ENCODE measurements at regions not wholly inside any gene's neighbourhood (a gene's known extent, or its start where the extent isn't known, plus 50 kb on each side); places are given as distances from the start of the nearest gene placed in this dataset.

DNA sequence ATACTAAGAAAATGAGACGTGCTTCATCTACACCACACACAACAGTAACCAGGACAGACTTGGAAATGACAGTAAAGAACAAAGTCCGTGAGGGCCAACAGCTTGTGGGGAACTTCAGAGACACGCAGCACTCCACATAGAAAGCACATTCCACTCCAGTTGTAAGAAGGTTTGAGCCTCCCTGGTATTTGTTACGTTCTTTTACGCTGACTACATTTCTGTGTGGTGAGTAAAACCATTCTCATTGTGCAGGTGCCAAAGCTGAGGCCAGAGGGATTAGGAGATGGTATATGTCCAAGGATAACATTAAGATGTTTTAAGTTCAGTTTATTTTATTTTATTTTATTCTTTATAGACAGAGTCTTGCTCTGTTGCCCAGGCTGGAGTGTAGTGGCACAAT, 1189.9 kb downstream of the UQCRFS1 start:
- no peak for DNase-seq (ENCODE audit: low spot score)

DNA sequence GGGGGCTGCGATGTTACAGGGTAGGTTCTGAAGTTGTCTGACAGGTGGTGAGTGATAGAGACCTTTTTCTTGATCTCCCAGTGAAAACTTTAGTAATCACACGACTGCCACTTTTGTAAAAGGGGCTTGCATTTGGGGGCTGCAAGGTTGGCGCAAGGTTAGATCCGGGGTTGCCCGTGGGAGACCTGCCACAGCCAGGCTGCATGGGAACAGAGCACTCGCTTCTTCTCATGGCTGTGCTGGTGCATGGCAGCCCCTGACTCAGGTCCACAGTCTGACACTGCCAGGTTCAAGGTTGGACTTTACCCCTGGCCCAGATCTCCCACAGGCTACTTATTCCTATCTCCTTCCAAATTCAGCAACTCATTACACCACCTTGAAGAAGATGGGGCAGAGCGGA, 1190.4 kb downstream of the UQCRFS1 start:
- no peak for DNase-seq (ENCODE audit: low spot score)

DNA sequence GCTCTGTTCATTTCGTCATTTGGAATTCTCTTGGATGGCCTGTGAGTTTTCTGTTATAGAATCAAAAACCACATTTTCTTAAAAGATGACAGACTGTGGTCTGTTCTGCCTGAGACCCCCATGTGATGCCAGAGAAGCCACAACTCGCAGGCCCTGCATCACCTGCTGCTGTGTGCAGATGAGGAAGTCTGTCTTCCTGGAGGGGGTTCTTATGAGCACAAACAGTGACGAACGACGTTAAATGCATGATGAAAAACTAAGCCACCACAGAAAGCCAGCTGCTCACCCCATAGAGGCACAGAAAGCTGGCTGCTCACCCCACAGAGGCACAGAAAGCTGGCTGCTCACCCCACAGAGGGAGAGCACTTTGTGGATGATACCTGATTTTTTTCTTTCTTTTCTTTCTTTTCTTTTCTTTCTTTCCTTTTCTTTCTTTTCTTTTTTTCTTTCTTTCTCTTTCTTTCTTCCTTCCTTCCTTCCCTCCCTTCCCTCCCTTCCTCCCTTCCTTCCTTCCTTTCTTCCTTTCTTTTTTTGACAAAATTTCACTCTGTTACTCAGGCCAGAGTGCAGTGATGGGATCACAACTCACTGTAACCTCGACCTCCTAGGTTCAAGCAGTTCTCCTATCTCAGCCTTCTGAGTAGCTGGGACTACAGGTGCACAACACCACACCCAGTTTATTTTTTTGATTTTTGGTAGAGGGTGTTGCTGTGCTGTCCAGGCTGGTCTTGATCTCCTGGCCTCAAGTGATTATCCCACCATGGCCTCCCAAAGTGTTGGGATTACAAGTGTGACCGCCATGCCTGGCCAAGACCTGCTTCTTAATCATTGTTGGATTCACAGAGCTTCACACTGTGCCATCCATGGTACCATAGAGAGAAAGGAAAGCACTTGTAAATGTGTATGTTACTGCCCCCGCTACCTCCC, 1191.4 kb downstream of the UQCRFS1 start:
- DNase-seq (ENCODE audit: low spot score): no peak

- no peak for DNase-seq (ENCODE audit: low spot score)
Observed at GRCh38 chr19:28020619-28021258, 1192.2 kb downstream of the UQCRFS1 start.

GRCh38 chr19:28019901-28020300, 1193.0 kb downstream of the UQCRFS1 start:
- no peak for DNase-seq (ENCODE audit: low spot score)

DNA sequence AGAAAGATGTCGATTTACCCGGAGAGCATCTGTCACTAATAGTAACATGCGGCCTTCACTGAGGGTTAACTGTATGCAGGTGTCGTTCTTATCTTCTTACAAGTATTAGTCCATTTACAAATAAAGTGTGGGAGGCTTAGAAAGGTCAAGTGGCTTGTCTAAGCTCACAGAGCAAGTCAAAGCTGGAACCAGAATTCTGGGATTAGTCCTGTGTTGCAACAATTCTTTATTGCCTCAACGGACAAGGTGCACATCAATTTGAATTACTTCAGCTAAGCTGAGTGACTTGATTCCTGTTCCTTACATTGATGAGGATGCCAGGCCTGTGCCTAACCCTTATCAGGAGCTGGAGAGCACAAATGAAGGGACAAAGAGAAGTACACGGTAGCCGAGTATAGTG, 1193.6 kb downstream of the UQCRFS1 start:
- no peak for DNase-seq (ENCODE audit: low spot score)

GRCh38 chr19:28018499-28018898, 1194.5 kb downstream of the UQCRFS1 start:
- no peak for DNase-seq (ENCODE audit: low spot score)

DNA sequence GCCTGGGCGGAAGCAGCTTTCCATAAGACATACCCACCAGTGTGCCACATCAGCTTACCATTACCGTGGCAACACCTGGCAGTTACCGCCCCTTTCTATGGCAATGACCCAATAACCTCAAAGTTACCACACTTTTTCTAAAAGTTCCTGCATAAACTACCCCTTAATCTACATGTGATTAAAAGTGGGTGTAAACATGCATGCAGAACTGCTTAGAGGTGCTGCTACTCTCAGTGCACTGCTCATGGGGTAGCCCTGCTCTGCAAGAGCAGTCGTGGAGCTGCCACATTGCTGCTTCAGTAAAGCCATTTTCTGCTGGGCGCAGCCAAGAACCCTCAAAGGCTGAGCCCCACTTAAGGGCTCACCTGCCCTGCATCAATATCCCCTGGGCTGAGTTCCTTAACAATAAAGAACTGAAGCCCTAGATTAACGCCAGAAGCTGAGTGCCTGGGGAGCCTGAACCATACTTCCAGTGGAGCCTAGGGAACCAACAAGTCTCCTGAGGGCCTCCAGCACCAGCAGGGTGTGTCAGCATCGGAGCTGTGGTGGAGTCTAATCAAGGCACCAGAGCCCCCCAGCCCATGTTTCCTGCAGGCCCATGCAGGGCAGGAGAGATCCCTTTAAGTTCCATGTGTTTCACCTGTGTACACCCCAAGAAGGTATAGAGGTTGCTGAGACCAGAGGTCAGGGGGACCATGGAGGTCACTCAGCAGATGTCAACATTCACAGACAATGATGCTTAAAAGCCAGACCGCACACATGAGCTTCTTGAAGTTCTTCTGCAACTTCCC, 1198.1 kb downstream of the UQCRFS1 start:
- DNase-seq (ENCODE audit: low spot score): no peak

DNA sequence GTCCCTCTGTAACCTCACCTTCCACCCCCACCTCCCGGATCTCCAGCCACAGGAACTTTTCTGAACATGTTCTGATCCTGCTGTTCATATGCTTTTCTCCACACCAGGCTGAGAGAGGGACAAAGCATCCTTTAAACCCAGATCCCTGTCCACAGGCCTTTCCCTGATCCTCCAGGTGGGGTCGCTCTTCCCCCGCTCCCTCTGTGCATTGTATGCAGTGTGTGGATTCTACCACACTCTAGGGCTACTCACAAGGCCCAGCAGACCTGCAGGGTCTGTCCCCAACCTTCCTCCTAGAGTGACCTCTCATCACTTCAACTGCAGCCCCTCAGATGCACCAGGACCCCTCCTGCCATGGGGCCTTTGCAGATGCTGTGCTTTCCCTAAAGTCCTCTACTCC, 1200.6 kb downstream of the UQCRFS1 start:
- DNase-seq (ENCODE audit: low spot score): no peak

DNA sequence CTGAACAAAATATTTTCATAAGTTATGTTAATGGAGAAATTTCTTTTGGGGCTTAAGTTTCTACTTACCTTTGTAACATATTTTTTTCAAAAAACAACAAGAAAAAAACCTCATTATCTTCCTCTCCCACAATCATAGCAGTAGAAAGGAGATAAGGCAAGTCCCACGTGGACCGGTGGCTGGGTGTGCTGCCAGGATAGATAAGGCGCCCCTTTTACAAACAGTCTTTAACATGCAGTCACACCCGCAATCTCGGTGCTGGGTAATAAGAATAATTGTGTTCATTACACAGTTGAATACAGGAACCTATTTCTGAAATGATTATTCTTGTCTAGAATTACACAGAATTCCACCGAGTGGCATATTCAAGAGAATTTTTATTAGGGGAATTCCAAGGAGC, 1202.3 kb downstream of the UQCRFS1 start:
- DNase-seq (ENCODE audit: low spot score): no peak

DNA sequence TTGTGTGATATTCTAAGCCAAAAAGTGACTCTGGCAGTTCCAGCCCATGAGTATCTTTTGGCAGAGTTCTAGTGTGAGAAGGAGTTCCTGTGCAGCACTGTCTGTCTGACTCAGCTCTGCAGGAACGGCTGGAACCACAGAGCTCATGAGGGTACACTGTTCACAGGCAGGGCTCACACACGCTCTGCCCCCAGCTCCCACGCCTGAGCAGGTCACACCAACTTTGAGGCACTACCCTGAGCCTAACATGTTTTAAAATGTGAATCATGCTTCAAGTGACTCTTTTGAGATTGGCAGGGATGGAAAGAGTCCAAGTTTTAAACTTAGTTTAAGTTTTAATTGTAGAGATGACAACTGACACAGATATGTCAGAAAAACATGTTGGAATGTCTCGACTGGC, 1203.3 kb downstream of the UQCRFS1 start:
- DNase-seq (ENCODE audit: low spot score): no peak

GRCh38 chr19:28008695-28009094, 1204.3 kb downstream of the UQCRFS1 start:
- no peak for DNase-seq (ENCODE audit: low spot score)

- no peak for DNase-seq (ENCODE audit: low spot score)
Observed at GRCh38 chr19:28003543-28003942, 1209.4 kb downstream of the UQCRFS1 start.

DNA sequence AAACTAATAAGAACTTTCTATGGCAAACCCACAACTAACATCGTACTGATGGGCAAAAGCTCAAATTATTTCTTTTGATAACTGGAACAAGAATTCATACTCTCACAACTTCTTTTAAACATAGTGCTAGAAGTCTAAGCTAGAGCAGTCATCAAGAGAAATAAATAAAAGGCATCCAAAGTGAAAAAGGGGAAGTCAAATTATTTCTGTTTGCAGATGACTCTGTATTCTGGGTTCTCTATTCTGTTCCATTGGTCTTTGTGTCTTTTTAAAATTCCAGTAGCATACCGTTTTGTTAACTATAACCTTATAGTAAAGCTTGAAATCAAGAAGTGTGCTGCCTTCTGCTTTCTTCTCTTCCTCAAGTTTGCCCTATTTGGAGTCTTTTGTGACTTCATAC, 1215.9 kb downstream of the UQCRFS1 start:
- DNase-seq (ENCODE audit: low spot score): no peak

- no peak for DNase-seq (ENCODE audit: low spot score)
Observed at GRCh38 chr19:27993619-27994570, 1219.1 kb downstream of the UQCRFS1 start.

DNA sequence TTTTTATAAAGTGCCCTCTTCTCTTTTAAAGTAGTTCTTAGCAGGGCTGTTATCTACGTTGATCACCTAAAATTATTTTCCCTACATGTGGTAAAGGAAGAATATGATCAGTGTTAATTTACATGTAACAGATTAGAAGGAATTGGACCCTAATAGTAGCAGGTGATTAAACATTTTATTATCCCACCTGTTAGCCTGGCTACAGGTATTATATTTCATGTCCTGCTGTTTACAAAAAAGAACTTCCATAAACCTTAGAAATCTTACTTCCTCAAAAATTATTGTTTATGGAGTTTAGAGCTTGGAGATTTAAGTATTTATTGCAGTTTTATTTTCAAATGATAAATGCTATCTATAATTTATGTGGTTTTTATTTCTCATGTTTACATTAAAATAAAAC, 1226.7 kb downstream of the UQCRFS1 start:
- DNase-seq (ENCODE audit: low spot score): no peak

GRCh38 chr19:27975419-27976005, 1237.4 kb downstream of the UQCRFS1 start:
- DNase-seq (ENCODE audit: low spot score): no peak

DNA sequence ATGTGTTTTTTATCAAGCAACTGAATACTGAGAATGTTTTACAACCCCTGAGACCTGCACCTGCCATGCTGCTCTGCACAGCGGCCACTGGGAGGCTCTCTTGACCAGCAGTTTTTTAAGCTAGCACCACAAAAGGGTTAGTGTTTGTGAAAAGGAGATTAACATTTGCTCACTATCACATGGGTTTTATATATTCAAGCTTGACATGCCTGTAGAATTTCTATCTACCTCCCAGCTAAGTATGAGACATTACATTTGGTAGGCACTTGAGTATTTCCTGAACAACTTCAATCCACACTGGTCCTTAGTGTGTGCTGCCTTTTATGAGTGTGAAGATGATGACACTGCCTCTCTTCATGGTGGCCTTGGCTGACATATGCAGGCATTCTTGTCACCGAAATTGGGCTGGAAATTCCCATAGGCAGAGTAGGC, 1238.9 kb downstream of the UQCRFS1 start:
- peak; percentile 67 for DNase-seq (ENCODE audit: low spot score)

- no peak for DNase-seq (ENCODE audit: low spot score)
Observed at GRCh38 chr19:27972291-27973040, 1240.5 kb downstream of the UQCRFS1 start.

DNA sequence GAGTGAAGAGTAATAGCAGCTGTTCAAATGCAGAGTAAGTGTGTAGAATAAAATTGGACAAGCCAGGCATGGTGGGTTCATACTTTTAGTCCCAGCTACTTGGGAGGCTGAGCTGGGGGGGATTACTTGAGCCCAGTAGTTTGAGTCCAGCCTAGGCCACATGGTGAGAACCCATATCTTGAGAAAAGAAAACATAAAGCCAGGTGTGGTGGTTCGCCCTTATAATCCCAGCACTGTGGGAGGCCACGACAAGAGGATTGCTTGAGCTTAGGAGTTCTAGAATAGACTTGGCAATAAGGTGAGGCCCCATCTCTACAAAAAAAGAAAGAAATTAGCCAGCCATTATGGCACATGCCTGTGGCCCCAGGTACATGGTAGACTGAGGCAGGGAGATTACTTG, 1241.1 kb downstream of the UQCRFS1 start:
- no peak for DNase-seq (ENCODE audit: low spot score)

Measured in pons (tissue), 1 donor.